Astrocyte (in vitro differentiated cells and primary cell): ENCODE measurements at regions not wholly inside any gene's neighbourhood (a gene's known extent, or its start where the extent isn't known, plus 50 kb on each side); places are given as distances from the start of the nearest gene placed in this dataset.

ENCODE experiments used
- DNase-seq: peaks from one replicate; pipeline ENCODE4 v3.0.0-alpha.2; 2010; ENCODE audit warnings: low read depth
- FAIRE-seq: peaks from 2 replicates; lab custom pipeline; 2011; peaks lifted over from hg19 to GRCh38; lab: Jason Lieb, UNC
- H2AFZ ChIP-seq: 2 replicates; pipeline ENCODE4 v1.6.0; 2012; ENCODE audit warnings: low read depth, low read length, inconsistent platforms
- H3K27ac ChIP-seq: 2 replicates; pipeline ENCODE4 v1.5.1; 2011; ENCODE audit warnings: low read depth, low read length, inconsistent platforms
- H3K27me3 ChIP-seq: 2 replicates; pipeline ENCODE4 v1.6.0; 2011; ENCODE audit warnings: low read length, inconsistent platforms; ENCODE audit not compliant: insufficient read depth
- H3K36me3 ChIP-seq: 2 replicates; pipeline ENCODE4 v1.5.1; 2011; ENCODE audit warnings: low read length, inconsistent platforms; ENCODE audit not compliant: insufficient read depth
- H3K4me1 ChIP-seq: 2 replicates; pipeline ENCODE4 v1.5.1; 2011; ENCODE audit warnings: low read length, inconsistent platforms; ENCODE audit not compliant: insufficient read depth
- H3K4me2 ChIP-seq: 2 replicates; pipeline ENCODE4 v1.6.0; 2012; ENCODE audit warnings: low read length, inconsistent platforms
- H3K4me3 ChIP-seq: 2 replicates; pipeline ENCODE4 v1.5.1; 2011; ENCODE audit warnings: low read depth, mild to moderate bottlenecking, low read length, inconsistent platforms; ENCODE audit not compliant: insufficient read depth
- H3K79me2 ChIP-seq: 2 replicates; pipeline ENCODE4 v1.6.0; 2012; ENCODE audit warnings: mild to moderate bottlenecking, low read length, inconsistent platforms; ENCODE audit not compliant: insufficient read depth
- H3K9ac ChIP-seq: 2 replicates; pipeline ENCODE4 v1.6.0; 2012; ENCODE audit warnings: mild to moderate bottlenecking, low read length, inconsistent platforms
- H3K9me3 ChIP-seq: 2 replicates; pipeline ENCODE4 v1.5.1; 2012; ENCODE audit warnings: low read depth, mild to moderate bottlenecking, low read length, inconsistent platforms; ENCODE audit not compliant: insufficient read depth
- H4K20me1 ChIP-seq: 2 replicates; pipeline ENCODE4 v1.6.0; 2012; ENCODE audit warnings: low read length, inconsistent platforms; ENCODE audit not compliant: insufficient read depth
- H3K27ac Mint-ChIP-seq: one replicate; pipeline ENCODE4 v1.8.0; 2021; ENCODE audit warnings: mild to moderate bottlenecking, mixed read lengths; ENCODE audit not compliant: unreplicated experiment
- H3K27me3 Mint-ChIP-seq: one replicate; pipeline ENCODE4 v1.8.0; 2021; ENCODE audit warnings: low read depth, mixed read lengths; ENCODE audit not compliant: unreplicated experiment
- H3K36me3 Mint-ChIP-seq: one replicate; pipeline ENCODE4 v1.8.0; 2021; ENCODE audit warnings: low read depth, mixed read lengths; ENCODE audit not compliant: unreplicated experiment
- H3K4me1 Mint-ChIP-seq: one replicate; pipeline ENCODE4 v1.8.0; 2021; ENCODE audit warnings: low read depth, mixed read lengths; ENCODE audit not compliant: unreplicated experiment
- H3K4me3 Mint-ChIP-seq: one replicate; pipeline ENCODE4 v1.8.0; 2021; ENCODE audit warnings: mild to moderate bottlenecking, moderate library complexity, mixed read lengths; ENCODE audit not compliant: unreplicated experiment
- H3K9me3 Mint-ChIP-seq: one replicate; pipeline ENCODE4 v1.8.0; 2021; ENCODE audit warnings: mild to moderate bottlenecking, mixed read lengths; ENCODE audit not compliant: unreplicated experiment
- EZH2 ChIP-seq: IDR thresholded peaks from 2 replicates; pipeline ENCODE4 v1.6.1; 2012; ENCODE audit warnings: mild to moderate bottlenecking, low read length, inconsistent platforms; ENCODE audit not compliant: insufficient read depth
- TF ChIP-seq, protein P1 (sequence below): IDR thresholded peaks from 2 replicates; pipeline ENCODE4 v1.5.1; 2011; ENCODE audit warnings: low read depth, mild to moderate bottlenecking, inconsistent platforms, low read length, moderate library complexity; ENCODE audit not compliant: insufficient read depth

DNA sequence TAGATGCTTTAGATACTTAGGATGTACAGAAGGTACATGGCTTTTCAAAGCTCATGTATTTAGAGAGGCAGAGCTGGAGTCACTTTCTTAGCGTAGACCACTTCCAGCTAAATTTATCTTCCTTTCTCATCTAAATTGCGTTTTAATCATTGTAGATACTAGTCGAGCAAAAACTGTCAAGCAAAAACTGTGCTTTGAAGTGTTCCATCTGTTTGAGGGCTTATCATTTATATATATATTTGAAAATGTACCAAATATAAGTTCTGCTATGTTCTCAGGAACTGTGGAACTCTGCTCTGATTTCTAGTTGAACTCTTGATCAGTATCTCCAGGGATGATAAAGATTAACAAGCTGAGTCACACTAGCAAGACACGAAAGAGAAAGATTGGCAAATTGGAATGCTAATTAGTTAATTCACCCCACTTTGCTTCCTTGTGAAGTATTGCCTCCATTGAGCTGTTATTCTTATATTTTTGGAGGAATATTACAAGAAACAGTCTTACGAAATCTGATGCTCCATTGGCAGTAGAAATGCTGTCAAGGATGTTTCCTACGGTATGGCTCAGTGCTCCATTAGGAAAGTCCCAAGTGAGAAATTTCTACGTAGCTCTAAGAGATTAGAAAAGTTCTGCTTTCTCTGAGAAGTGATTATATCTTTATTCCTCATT, 310.7 kb downstream of the AEBP2 start:
- no peak for DNase-seq
- FAIRE-seq, result no peak
- H3K27ac ChIP-seq, result no peak overlapping the region
- no peaks in the 10 kb centered on the region for H3K36me3 ChIP-seq
- H3K79me2 ChIP-seq, result no peaks in the 10 kb centered on the region
- Mint-ChIP-seq H3K27ac (no peak overlapping the region), H3K27me3 (no peaks in the 10 kb centered on the region), H3K36me3 (no peaks in the 10 kb centered on the region), H3K4me3 (no peak overlapping the region), H3K9me3 (peaks cover 6% of the 10 kb centered on the region), H3K4me1 (no peaks in the 10 kb centered on the region)
- no peak for TF ChIP-seq EZH2
- TF ChIP-seq, protein P1, sequence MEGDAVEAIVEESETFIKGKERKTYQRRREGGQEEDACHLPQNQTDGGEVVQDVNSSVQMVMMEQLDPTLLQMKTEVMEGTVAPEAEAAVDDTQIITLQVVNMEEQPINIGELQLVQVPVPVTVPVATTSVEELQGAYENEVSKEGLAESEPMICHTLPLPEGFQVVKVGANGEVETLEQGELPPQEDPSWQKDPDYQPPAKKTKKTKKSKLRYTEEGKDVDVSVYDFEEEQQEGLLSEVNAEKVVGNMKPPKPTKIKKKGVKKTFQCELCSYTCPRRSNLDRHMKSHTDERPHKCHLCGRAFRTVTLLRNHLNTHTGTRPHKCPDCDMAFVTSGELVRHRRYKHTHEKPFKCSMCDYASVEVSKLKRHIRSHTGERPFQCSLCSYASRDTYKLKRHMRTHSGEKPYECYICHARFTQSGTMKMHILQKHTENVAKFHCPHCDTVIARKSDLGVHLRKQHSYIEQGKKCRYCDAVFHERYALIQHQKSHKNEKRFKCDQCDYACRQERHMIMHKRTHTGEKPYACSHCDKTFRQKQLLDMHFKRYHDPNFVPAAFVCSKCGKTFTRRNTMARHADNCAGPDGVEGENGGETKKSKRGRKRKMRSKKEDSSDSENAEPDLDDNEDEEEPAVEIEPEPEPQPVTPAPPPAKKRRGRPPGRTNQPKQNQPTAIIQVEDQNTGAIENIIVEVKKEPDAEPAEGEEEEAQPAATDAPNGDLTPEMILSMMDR, result no peak
- H4K20me1 ChIP-seq, result no peaks in the 10 kb centered on the region
- no peaks in the 10 kb centered on the region for H3K27me3 ChIP-seq
- H3K9me3 ChIP-seq, result no peaks in the 10 kb centered on the region
- H3K4me2 ChIP-seq, result no peak overlapping the region
- H3K9ac ChIP-seq, result no peak overlapping the region
- H2AFZ ChIP-seq, result no peak overlapping the region
- H3K4me3 ChIP-seq, result no peak overlapping the region
- peaks cover 3% of the 10 kb centered on the region for H3K4me1 ChIP-seq

GRCh38 chr12:19751078-19751477, 311.8 kb downstream of the AEBP2 start:
- FAIRE-seq, result no peak
- no peak overlapping the region for H3K4me2 ChIP-seq

DNA sequence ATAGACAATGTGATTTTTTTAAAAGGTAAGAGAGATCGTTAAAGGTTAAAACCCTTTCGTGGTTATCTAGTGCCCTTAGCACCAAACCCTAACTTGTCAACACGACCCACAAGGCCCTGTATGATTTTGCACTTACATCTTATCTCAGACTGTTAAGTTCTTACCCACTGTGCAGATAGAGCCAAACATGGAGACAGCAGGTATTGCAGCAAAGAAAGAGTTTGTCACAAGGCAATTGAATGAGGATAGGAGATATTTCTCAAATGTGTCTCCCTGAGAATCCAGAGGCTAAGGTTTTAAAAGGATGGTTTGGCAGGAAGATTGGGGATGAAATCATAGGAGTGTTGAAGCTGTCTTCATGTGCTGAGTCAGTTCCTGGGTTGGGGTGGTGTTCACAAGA, 313.4 kb downstream of the AEBP2 start:
- DNase-seq (peak; percentile 37), FAIRE-seq (no peak)
- Mint-ChIP-seq H3K27ac (no peak overlapping the region), H3K4me1 (peaks cover 2% of the 10 kb centered on the region), H3K27me3 (no peaks in the 10 kb centered on the region), H3K9me3 (peaks cover 6% of the 10 kb centered on the region), H3K36me3 (no peaks in the 10 kb centered on the region), H3K4me3 (no peak overlapping the region)
- Histone ChIP-seq H3K4me3 (no peak overlapping the region), H4K20me1 (no peaks in the 10 kb centered on the region), H3K27ac (no peak overlapping the region), H3K4me1 (no peaks in the 10 kb centered on the region), H3K27me3 (no peaks in the 10 kb centered on the region), H3K9me3 (no peaks in the 10 kb centered on the region), H2AFZ (no peak overlapping the region), H3K36me3 (no peaks in the 10 kb centered on the region), H3K9ac (no peak overlapping the region), H3K4me2 (no peak overlapping the region), H3K79me2 (no peaks in the 10 kb centered on the region)
- no peak for TF ChIP-seq EZH2
- TF ChIP-seq, protein P1, result no peak

More at GRCh38 chr12:19751078-19751477, 311.8 kb downstream of the AEBP2 start:
- DNase-seq, result no peak
- Histone ChIP-seq H3K4me1 (no peaks in the 10 kb centered on the region), H3K27me3 (no peaks in the 10 kb centered on the region), H2AFZ (no peak overlapping the region), H3K27ac (no peak overlapping the region), H3K9me3 (no peaks in the 10 kb centered on the region), H3K4me3 (no peak overlapping the region), H3K79me2 (no peaks in the 10 kb centered on the region), H3K36me3 (no peaks in the 10 kb centered on the region), H4K20me1 (no peaks in the 10 kb centered on the region), H3K9ac (no peak overlapping the region)
- no peak overlapping the region for H3K27ac Mint-ChIP-seq
- peaks cover 6% of the 10 kb centered on the region for H3K9me3 Mint-ChIP-seq
- TF ChIP-seq, protein P1, result no peak
- no peak for TF ChIP-seq EZH2
- H3K27me3 Mint-ChIP-seq, result no peaks in the 10 kb centered on the region
- no peaks in the 10 kb centered on the region for H3K4me1 Mint-ChIP-seq
- H3K4me3 Mint-ChIP-seq, result no peak overlapping the region
- H3K36me3 Mint-ChIP-seq, result no peaks in the 10 kb centered on the region
